Loucy (cell line): ENCODE measurements at regions not wholly inside any gene's neighbourhood (a gene's known extent, or its start where the extent isn't known, plus 50 kb on each side); places are given as distances from the start of the nearest gene placed in this dataset.

Source experiments
- EZH2phosphoT487 ChIP-seq: fragments of 200-600 bp; IDR thresholded peaks from 2 replicates; pipeline ENCODE4 v1.6.1; 2018; ENCODE audit warnings: antibody characterized with exemption, mild to moderate bottlenecking, moderate library complexity, borderline replicate concordance
- TF ChIP-seq, protein P1 (sequence below): fragments of 200-600 bp; sonication (generic); conservative IDR thresholded peaks from 2 replicates; pipeline ENCODE4 v1.5.1; 2014; ENCODE audit warnings: mild to moderate bottlenecking, antibody characterized with exemption, low read length

DNA sequence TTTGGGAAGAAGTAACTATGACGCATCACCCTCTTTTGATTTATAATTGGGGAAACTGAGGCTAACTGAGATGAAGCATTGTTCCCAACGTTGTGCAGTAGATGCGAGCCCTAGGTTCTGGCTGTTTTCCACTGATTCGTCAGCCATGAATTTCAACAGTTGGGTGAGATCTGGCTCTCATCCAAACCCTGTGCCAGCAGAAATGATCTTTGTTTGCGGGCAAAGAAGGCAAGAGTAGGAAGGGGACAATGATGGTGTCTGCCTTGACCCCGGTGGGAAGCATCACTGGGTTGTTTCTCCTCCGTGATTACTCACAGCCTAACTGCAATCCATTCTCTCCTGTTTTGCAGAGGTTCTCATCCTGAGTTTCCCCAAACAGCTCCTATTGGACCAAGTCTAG lies 142.3 kb downstream of the MIS18A start:
- TF ChIP-seq, protein P1, sequence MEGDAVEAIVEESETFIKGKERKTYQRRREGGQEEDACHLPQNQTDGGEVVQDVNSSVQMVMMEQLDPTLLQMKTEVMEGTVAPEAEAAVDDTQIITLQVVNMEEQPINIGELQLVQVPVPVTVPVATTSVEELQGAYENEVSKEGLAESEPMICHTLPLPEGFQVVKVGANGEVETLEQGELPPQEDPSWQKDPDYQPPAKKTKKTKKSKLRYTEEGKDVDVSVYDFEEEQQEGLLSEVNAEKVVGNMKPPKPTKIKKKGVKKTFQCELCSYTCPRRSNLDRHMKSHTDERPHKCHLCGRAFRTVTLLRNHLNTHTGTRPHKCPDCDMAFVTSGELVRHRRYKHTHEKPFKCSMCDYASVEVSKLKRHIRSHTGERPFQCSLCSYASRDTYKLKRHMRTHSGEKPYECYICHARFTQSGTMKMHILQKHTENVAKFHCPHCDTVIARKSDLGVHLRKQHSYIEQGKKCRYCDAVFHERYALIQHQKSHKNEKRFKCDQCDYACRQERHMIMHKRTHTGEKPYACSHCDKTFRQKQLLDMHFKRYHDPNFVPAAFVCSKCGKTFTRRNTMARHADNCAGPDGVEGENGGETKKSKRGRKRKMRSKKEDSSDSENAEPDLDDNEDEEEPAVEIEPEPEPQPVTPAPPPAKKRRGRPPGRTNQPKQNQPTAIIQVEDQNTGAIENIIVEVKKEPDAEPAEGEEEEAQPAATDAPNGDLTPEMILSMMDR = no peak
- TF ChIP-seq EZH2phosphoT487 = no peak
